ENCODE measurements at regions not wholly inside any gene's neighbourhood (a gene's known extent, or its start where the extent isn't known, plus 50 kb on each side); places are given as distances from the start of the nearest gene placed in this dataset.

GRCh38 chr6:120348926-120349325 is 985.4 kb downstream of the TBC1D32 start:
- POLR2A ChIA-PET = no interaction called here
- Mint-ChIP-seq H3K4me3 (no peak overlapping the region), H3K9me3 (peaks cover 0 to 11% (median 2%) of the 10 kb centered on the region in 9 donors), H3K27ac (no peak overlapping the region), H3K27me3 (peaks cover 0 to 4% (median 0%) of the 10 kb centered on the region in 5 donors), H3K36me3 (no peaks in the 10 kb centered on the region), H3K4me1 (peaks cover 0 to 1% (median 0%) of the 10 kb centered on the region in 4 donors)
- ATAC-seq = no peak
- DNase-seq = no peak

GRCh38 chr6:120328521-120328920 is 979.0 kb upstream of the MAN1A1 start:
- ATAC-seq = no peak
- POLR2A ChIA-PET = no interaction called here
- H3K4me1 Mint-ChIP-seq = no peaks in the 10 kb centered on the region
- H3K27me3 Mint-ChIP-seq = no peaks in the 10 kb centered on the region
- DNase-seq = no peak
- H3K27ac Mint-ChIP-seq = no peak overlapping the region
- H3K9me3 Mint-ChIP-seq = peaks cover 0 to 12% (median 4%) of the 10 kb centered on the region in 9 donors
- H3K4me3 Mint-ChIP-seq = no peak overlapping the region
- no peaks in the 10 kb centered on the region for H3K36me3 Mint-ChIP-seq

DNA sequence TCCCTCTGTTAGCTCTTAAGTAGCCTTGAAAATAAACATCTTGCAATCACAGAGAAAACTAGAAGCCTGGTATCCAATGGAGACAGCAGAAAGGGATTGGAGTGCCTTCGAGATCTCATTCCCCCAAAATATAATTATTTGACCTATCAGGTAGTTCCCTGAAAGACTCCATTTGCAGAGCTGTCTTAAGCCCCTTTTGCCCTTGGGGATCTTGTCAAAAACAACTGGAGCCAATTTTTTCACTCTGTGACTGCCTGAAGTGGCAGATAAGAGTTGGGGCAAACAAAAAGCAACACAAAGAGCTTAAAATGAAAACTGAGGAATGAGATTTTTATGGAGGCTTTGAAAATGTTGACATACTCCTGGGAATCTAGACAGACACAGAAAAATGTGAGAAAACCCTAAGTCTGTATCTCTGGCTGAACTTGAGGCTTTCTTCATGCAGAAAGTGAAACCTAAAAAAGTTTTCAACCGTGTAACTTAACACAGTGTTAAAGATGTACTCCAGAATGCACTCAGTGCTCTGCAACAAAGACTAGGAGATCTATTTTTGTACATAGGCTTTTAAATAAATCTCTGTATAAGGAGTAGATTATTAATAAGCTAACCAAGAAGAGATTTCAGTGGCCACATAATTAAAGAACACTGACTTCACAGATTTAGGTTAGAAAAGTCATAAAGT is 971.1 kb upstream of the MAN1A1 start:
- Mint-ChIP-seq H3K9me3 (peaks cover 0 to 22% (median 15%) of the 10 kb centered on the region in 9 donors), H3K4me3 (no peak overlapping the region), H3K27ac (no peak overlapping the region), H3K4me1 (no peaks in the 10 kb centered on the region), H3K27me3 (peaks cover 0 to 1% (median 0%) of the 10 kb centered on the region in 5 donors), H3K36me3 (peaks cover 0 to 5% (median 0%) of the 10 kb centered on the region in 3 donors)
- DNase-seq (no peak), ATAC-seq (no peak)
- POLR2A ChIA-PET = no interaction called here

- H3K4me3 Mint-ChIP-seq = no peak overlapping the region
- no peaks in the 10 kb centered on the region for H3K4me1 Mint-ChIP-seq
- no peak for ATAC-seq
Observed at GRCh38 chr6:120304223-120304622, 954.7 kb upstream of the MAN1A1 start.

GRCh38 chr6:120303527-120303926 is 954.0 kb upstream of the MAN1A1 start:
- POLR2A ChIA-PET = no interaction called here
- no peaks in the 10 kb centered on the region for H3K36me3 Mint-ChIP-seq
- H3K27me3 Mint-ChIP-seq = no peaks in the 10 kb centered on the region
- ATAC-seq = no peak
- DNase-seq = no peak
- H3K4me3 Mint-ChIP-seq = no peak overlapping the region
- no peaks in the 10 kb centered on the region for H3K4me1 Mint-ChIP-seq
- peaks cover 0 to 12% (median 0%) of the 10 kb centered on the region in 9 donors for H3K9me3 Mint-ChIP-seq
- no peak overlapping the region for H3K27ac Mint-ChIP-seq

More at GRCh38 chr6:120304223-120304622, 954.7 kb upstream of the MAN1A1 start:
- Mint-ChIP-seq H3K9me3 (peaks cover 0 to 12% (median 0%) of the 10 kb centered on the region in 9 donors), H3K27ac (no peak overlapping the region), H3K27me3 (no peaks in the 10 kb centered on the region), H3K36me3 (no peaks in the 10 kb centered on the region)
- no peak for DNase-seq
- POLR2A ChIA-PET = no interaction called here

DNA sequence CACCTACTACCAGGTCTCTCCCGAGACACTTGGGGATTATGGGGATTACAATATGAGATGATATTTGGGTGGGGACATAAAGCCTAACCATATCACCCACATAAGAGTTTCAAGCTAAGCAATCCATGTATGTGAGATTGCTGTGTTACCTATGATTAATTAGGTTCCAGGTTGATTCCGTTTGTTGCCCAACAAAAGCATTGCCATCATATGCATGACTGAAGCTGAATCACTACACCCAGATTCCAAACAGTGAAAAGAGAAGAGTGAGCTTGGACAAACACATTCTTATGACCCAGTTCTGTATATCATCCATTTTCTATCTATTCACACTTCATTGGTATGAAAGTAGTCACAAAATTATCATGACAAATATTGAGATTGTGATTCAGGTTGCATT is 952.5 kb upstream of the MAN1A1 start:
- no peaks in the 10 kb centered on the region for H3K27me3 Mint-ChIP-seq
- no peaks in the 10 kb centered on the region for H3K36me3 Mint-ChIP-seq
- ATAC-seq (no peak), DNase-seq (no peak)
- POLR2A ChIA-PET = no interaction called here
- peaks cover 0 to 8% (median 0%) of the 10 kb centered on the region in 9 donors for H3K9me3 Mint-ChIP-seq
- H3K27ac Mint-ChIP-seq = no peak overlapping the region
- H3K4me1 Mint-ChIP-seq = no peaks in the 10 kb centered on the region
- H3K4me3 Mint-ChIP-seq = no peak overlapping the region

DNA sequence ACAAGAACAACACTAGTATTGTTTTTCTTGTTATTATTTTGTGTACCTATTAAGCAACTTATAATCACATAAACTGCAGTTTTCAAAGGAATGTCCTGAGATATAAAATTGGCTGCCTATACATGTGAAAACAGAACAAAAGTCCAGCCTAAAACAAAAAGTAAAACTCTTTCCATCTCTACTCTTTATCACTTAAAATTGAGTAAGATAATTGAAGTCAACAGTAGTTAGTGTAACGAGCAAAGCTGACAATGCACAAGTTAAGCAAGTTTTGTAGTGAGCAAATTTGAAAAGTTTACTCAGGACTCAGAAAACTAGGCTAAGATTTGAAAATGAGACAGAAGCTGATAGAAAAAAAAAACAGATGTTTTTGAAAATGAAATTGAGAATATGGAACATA is 941.4 kb upstream of the MAN1A1 start:
- Mint-ChIP-seq H3K9me3 (peaks cover 0 to 20% (median 9%) of the 10 kb centered on the region in 9 donors), H3K36me3 (no peaks in the 10 kb centered on the region), H3K4me3 (no peak overlapping the region), H3K27ac (no peak overlapping the region), H3K27me3 (no peaks in the 10 kb centered on the region), H3K4me1 (no peaks in the 10 kb centered on the region)
- ATAC-seq = no peak
- DNase-seq = no peak
- POLR2A ChIA-PET = no interaction called here

- Mint-ChIP-seq H3K4me3 (no peak overlapping the region), H3K4me1 (no peaks in the 10 kb centered on the region), H3K27ac (no peak overlapping the region), H3K36me3 (no peaks in the 10 kb centered on the region), H3K27me3 (no peaks in the 10 kb centered on the region), H3K9me3 (peaks cover 0 to 1% (median 0%) of the 10 kb centered on the region in 9 donors)
- no peak for ATAC-seq
- POLR2A ChIA-PET = no interaction called here
- no peak for DNase-seq
Observed at GRCh38 chr6:120282005-120282404, 932.4 kb upstream of the MAN1A1 start.

DNA sequence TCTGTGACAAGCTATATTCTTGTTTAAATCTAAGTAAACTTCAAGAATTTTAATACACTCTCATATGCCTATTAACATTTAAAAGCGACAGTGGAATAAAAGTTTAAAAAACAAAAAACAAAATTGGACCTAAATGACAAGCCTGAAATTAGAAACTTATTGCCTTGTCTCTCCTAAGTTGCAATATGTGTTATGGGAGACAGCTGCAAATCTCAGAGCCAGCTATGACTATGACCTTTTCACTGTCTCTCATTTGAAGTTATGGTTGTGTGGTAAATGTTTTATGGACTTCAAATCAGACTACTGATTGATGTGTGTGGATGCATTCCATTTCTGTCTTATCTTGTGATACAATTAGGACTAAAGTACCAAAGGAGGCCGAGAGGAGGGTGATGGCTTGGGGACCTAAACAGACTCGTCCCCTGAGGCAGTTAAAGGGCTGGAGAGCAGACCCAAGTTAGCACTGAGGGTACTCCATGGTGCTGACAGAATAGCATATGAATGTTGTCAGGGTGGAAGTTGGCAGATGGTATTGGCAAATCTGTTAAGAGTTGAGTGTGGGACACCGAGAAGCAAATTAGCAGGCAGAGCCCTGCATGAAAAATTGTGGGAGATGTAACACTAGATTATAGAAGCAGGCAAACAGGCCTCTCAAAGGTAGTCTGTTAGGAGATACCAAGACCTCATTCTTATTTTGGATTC is 930.1 kb upstream of the MAN1A1 start:
- no peaks in the 10 kb centered on the region for H3K36me3 Mint-ChIP-seq
- no peak overlapping the region for H3K4me3 Mint-ChIP-seq
- H3K4me1 Mint-ChIP-seq = no peaks in the 10 kb centered on the region
- no peak overlapping the region for H3K27ac Mint-ChIP-seq
- ATAC-seq (no peak), DNase-seq (no peak)
- POLR2A ChIA-PET = no interaction called here
- peaks cover 0 to 1% (median 0%) of the 10 kb centered on the region in 9 donors for H3K9me3 Mint-ChIP-seq
- no peaks in the 10 kb centered on the region for H3K27me3 Mint-ChIP-seq

DNA sequence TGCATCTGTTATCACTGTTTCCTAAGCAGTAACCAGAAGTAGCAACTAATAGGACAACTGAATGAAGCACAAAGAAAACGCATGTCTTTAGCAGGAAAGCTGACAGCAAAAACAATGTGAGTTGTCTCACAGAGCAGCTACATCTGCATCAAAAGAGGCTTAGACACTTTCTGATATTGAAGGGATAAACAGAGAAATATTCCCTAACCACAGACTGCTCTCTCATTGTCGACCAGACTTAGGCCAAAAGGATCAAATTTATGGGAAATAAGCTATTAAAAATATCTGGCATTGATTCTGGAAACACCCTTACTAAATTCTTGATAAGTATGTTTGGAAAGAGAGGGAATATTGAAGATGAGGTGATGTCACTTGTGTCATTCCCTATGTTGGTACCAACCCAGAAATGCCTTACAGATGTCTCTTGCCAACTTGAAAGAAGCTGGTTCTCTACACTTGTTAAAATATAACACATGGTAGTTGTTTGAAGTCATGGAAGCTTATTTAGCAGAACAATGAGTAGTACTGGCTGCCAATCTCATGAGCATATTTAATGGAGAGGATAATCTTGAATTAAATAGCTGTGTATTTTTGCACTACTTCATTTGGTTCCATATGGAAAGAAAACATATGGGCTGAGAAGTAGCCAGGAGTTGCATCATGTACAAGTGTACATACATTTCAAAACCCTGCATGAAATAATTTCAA is 929.3 kb upstream of the MAN1A1 start:
- DNase-seq = no peak

GRCh38 chr6:120274547-120274946 is 925.0 kb upstream of the MAN1A1 start:
- Mint-ChIP-seq H3K4me1 (peaks cover 0 to 2% (median 0%) of the 10 kb centered on the region in 4 donors), H3K9me3 (peaks cover 0 to 15% (median 5%) of the 10 kb centered on the region in 9 donors), H3K27me3 (no peaks in the 10 kb centered on the region), H3K4me3 (no peak overlapping the region), H3K27ac (no peak overlapping the region), H3K36me3 (peaks cover 0 to 5% (median 2%) of the 10 kb centered on the region in 3 donors)
- no peak for ATAC-seq
- no peak for DNase-seq
- POLR2A ChIA-PET = no interaction called here

More for the DNA sequence above, 929.3 kb upstream of the MAN1A1 start:
- no peak overlapping the region for H3K27ac Mint-ChIP-seq
- no peaks in the 10 kb centered on the region for H3K36me3 Mint-ChIP-seq
- H3K4me1 Mint-ChIP-seq = peaks cover 0 to 2% (median 0%) of the 10 kb centered on the region in 4 donors
- H3K4me3 Mint-ChIP-seq = no peak overlapping the region
- ATAC-seq = no peak
- no peaks in the 10 kb centered on the region for H3K27me3 Mint-ChIP-seq
- POLR2A ChIA-PET = no interaction called here
- H3K9me3 Mint-ChIP-seq = peaks cover 0 to 3% (median 0%) of the 10 kb centered on the region in 9 donors

- H3K4me1 Mint-ChIP-seq = peaks cover 0 to 2% (median 0%) of the 10 kb centered on the region in 4 donors
- H3K27me3 Mint-ChIP-seq = no peaks in the 10 kb centered on the region
- H3K4me3 Mint-ChIP-seq = no peak overlapping the region
- peaks cover 0 to 15% (median 5%) of the 10 kb centered on the region in 9 donors for H3K9me3 Mint-ChIP-seq
- ATAC-seq (no peak), DNase-seq (no peak)
- no peak overlapping the region for H3K27ac Mint-ChIP-seq
- H3K36me3 Mint-ChIP-seq = peaks cover 0 to 5% (median 2%) of the 10 kb centered on the region in 3 donors
- POLR2A ChIA-PET = no interaction called here
Observed at GRCh38 chr6:120273411-120273810, 923.9 kb upstream of the MAN1A1 start.

DNA sequence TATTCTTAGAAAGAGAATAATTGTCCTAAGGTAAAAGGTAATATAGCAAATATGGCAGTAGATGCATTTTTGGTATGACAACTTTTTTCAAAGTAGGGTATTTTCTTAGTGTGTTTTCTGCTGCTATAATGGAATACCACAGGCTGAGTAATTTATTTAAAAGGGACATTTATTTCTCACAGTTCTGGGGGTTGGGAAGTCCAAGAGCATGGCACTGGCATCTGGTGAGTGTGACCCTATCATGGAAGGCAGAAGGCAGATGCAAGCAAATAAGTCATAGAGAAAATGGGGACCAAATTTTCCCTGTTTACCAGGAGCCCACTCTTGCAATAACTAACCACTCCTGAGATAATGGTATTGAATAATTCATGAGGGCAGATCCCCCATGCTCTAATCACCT is 922.5 kb upstream of the MAN1A1 start:
- no peak overlapping the region for H3K27ac Mint-ChIP-seq
- H3K4me1 Mint-ChIP-seq = peaks cover 0 to 2% (median 0%) of the 10 kb centered on the region in 4 donors
- DNase-seq = no peak
- POLR2A ChIA-PET = no interaction called here
- no peaks in the 10 kb centered on the region for H3K27me3 Mint-ChIP-seq
- no peak for ATAC-seq
- H3K9me3 Mint-ChIP-seq = peaks cover 0 to 15% (median 5%) of the 10 kb centered on the region in 9 donors
- peaks cover 0 to 5% (median 2%) of the 10 kb centered on the region in 3 donors for H3K36me3 Mint-ChIP-seq
- no peak overlapping the region for H3K4me3 Mint-ChIP-seq
